ENCODE measurements at regions not wholly inside any gene's neighbourhood (a gene's known extent, or its start where the extent isn't known, plus 50 kb on each side); places are given as distances from the start of the nearest gene placed in this dataset.

- Histone ChIP-seq H2BK120ac (ENCODE audit: low read depth, low read length) (peak overlapping the region; percentile 25; the same call in 1 of the 2 replicates), H2AK5ac (ENCODE audit: low read depth, low read length) (no peak overlapping the region; the same call in 1 of the 2 replicates), H3K9ac (ENCODE audit: low read depth, low read length) (no peak overlapping the region), H4K5ac (ENCODE audit: low read depth, low read length) (no peak overlapping the region), H3K4ac (ENCODE audit: low read depth, low read length) (no peak overlapping the region), H2BK5ac (ENCODE audit: low read depth, low read length, poor library complexity, severe bottlenecking) (no peak overlapping the region), H4K91ac (ENCODE audit: insufficient read depth, low read depth, low read length) (no peak overlapping the region), H2AFZ (replicated peaks; ENCODE audit: low read length, poor library complexity) (no peak overlapping the region), H4K8ac (ENCODE audit: low read depth in 2 of 2, low read length in 2 of 2) (no peak overlapping the region; a peak in 1 of 4 replicates), H4K20me1 (ENCODE audit: insufficient read depth, low read length) (no peaks in the 10 kb centered on the region), H3K4me1 (ENCODE audit: control insufficient read depth, insufficient read depth, low read length) (peaks cover 3% of the 10 kb centered on the region; the same call in 1 of the 2 replicates), H3K27ac (ENCODE audit: insufficient read depth, low read length) (no peak overlapping the region), H2BK15ac (ENCODE audit: low read depth, low read length) (no peak overlapping the region), H3K4me2 (ENCODE audit: low read depth, low read length) (no peak overlapping the region), H3K4me3 (ENCODE audit: insufficient read depth, low read depth, low read length) (no peak overlapping the region), H3K27me3 (ENCODE audit: control insufficient read depth, insufficient read depth, low read length) (no peaks in the 10 kb centered on the region), H2AK9ac (replicated peaks; ENCODE audit: low read depth, low read length, poor library complexity) (no peak overlapping the region), H3K9me1 (ENCODE audit: insufficient read depth, low read length) (no peaks in the 10 kb centered on the region), H3K18ac (ENCODE audit: low read depth, low read length) (no peak overlapping the region; the same call in 1 of the 2 replicates), H3K56ac (ENCODE audit: extremely low read depth, insufficient read depth, low read length) (no peak overlapping the region), H3K79me1 (ENCODE audit: low read depth in 1 of 2, low read length in 2 of 2) (no peaks in the 10 kb centered on the region), H2BK20ac (ENCODE audit: low read depth, low read length) (no peak overlapping the region; the same call in 1 of the 2 replicates), H3K36me3 (ENCODE audit: control insufficient read depth, insufficient read depth, low read length) (no peaks in the 10 kb centered on the region), H3K9me3 (ENCODE audit: control insufficient read depth, insufficient read depth, low read length) (no peaks in the 10 kb centered on the region), H3K23ac (ENCODE audit: low read depth, low read length) (peak overlapping the region; percentile 28; the same call in 1 of the 2 replicates), H3K14ac (replicated peaks; ENCODE audit: low read depth, low read length) (no peak overlapping the region; the same call in 1 of the 2 replicates)
- ATAC-seq (ENCODE audit: low read depth) (no peak), DNase-seq (no peak)
- WGBS, 2 experiments (ENCODE audit: extremely low coverage in 2 of 2, insufficient read length in 1 of 2) = no CpG with 5 or more reads among the region's 1 CpG
- intact Hi-C loops (cut with micrococcal nuclease) = no loop called here
- BruUV-seq (replicated peaks) = no TSS peak
- POLR2A ChIA-PET (ENCODE audit: unreplicated experiment) = no interaction called here
- TF ChIP-seq SMC3 (IDR thresholded peaks at IDR 0.05; ENCODE audit: low read depth, low read length) (no peak), MAZ (IDR thresholded peaks at IDR 0.05; ENCODE audit: borderline replicate concordance, low read depth, low read length) (no peak), BHLHE40 (IDR thresholded peaks at IDR 0.05; ENCODE audit: low read depth, low read length) (no peak), FOS (IDR thresholded peaks at IDR 0.05; ENCODE audit: low read depth, low read length) (no peak), NFE2L2 (IDR thresholded peaks at IDR 0.05; ENCODE audit: low read depth, low read length) (no peak), MXI1 (IDR thresholded peaks at IDR 0.05; ENCODE audit: borderline replicate concordance, low read depth, low read length) (no peak), RAD21 (IDR thresholded peaks at IDR 0.05; ENCODE audit: low read length) (no peak), POLR2A (IDR thresholded peaks at IDR 0.05; ENCODE audit: low read depth, low read length) (no peak), MAFK (IDR thresholded peaks at IDR 0.05; ENCODE audit: low read depth, low read length) (no peak), ELK1 (IDR thresholded peaks at IDR 0.05; ENCODE audit: borderline replicate concordance, low read depth, low read length) (no peak), CEBPB (IDR thresholded peaks at IDR 0.05; ENCODE audit: low read depth, low read length) (no peak), CHD1 (IDR thresholded peaks at IDR 0.05; ENCODE audit: low read depth, low read length) (no peak), USF2 (IDR thresholded peaks at IDR 0.05; ENCODE audit: low read depth, low read length) (no peak), RFX5 (IDR thresholded peaks at IDR 0.05; ENCODE audit: low read depth, low read length) (no peak), RCOR1 (IDR thresholded peaks at IDR 0.05; ENCODE audit: insufficient replicate concordance, low read length) (no peak), CTCF (conservative IDR thresholded peaks at IDR 0.05; ENCODE audit: low read depth, low read length) (no peak)
- in situ Hi-C loops (cut with MboI; ENCODE audit: low sequenced_read_pairs) = no loop called here
- CTCF ChIA-PET = interaction anchor here (1.0 kb wide), 1 partner anchor 11 kb away, joined by 4 read pairs; no protein-coding TSS in a partner anchor
- dilution Hi-C loops (cut with HindIII; ENCODE audit: low sequenced_read_pairs, unreplicated experiment) = no loop called here
Measured at GRCh38 chr13:73177017-73177416, 118.2 kb downstream of the KLF5 start.
